ENCODE measurements at regions not wholly inside any gene's neighbourhood (a gene's known extent, or its start where the extent isn't known, plus 50 kb on each side); places are given as distances from the start of the nearest gene placed in this dataset.
"Not testable (repeated sequence)": the region's sequence is repeated elsewhere in the genome, so short reads cannot be mapped to it uniquely, and the experiment has no call there.

DNA sequence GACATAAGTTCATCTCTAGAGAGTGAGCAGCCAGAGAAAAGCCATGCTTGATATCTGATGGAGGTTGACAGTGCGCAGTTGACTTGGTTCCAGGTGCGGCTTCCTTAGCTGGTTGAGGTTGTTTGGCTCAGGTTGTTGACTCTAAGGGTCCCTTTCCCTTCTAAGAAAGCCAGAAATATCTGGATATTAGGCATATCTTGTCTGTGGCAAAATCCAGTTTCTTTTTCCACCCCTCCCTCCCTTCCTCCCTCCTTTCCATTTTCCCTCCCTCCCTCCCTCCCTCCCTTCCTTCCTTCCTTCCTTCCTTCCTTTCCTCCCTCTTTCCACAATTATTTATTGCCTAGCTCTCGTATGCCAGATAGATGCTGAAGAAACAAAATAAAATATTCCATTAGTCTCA is 82.6 kb upstream of the TNP1 start:
- Histone ChIP-seq H3K4me1 (ENCODE audit: control insufficient read depth, insufficient read depth, low read length) (no peaks in the 10 kb centered on the region), H3K4me3 (ENCODE audit: low read length) (no peak overlapping the region), H3K9me3 (ENCODE audit: control insufficient read depth, low read length) (no peaks in the 10 kb centered on the region), H3K9ac (ENCODE audit: low read length) (no peak overlapping the region), H3K36me3 (ENCODE audit: control insufficient read depth, insufficient read depth, low read length, severe bottlenecking) (no peaks in the 10 kb centered on the region), H3K27me3 (replicated peaks; ENCODE audit: control insufficient read depth, insufficient read depth, low read length) (no peaks in the 10 kb centered on the region)
- DNase-seq (ENCODE audit: low read depth), result no peak

DNA sequence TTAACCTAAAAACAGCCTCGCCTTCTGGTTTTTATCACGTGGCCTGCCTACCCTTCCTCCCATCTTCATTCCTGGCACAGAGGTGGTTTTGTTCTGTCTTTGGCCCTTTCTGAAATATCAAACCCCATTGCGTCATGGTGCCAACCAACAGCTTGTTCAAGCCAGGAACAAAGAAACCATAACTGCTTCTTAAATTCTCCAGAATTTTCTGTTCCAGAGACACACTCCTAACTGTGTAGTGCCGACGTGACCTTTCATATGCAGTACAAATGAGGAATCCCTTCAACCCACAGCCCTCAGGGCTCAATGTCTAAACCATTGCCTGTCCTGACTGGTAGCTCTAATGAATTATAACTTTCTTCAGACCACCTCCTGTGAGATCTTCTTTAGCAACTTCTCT is 82.2 kb upstream of the TNP1 start:
- DNase-seq (ENCODE audit: low read depth), result no peak
- Histone ChIP-seq H3K4me3 (ENCODE audit: low read length) (no peak overlapping the region), H3K27me3 (replicated peaks; ENCODE audit: control insufficient read depth, insufficient read depth, low read length) (no peaks in the 10 kb centered on the region), H3K4me1 (ENCODE audit: control insufficient read depth, insufficient read depth, low read length) (peaks cover 2% of the 10 kb centered on the region), H3K9ac (ENCODE audit: low read length) (no peak overlapping the region), H3K9me3 (ENCODE audit: control insufficient read depth, low read length) (no peaks in the 10 kb centered on the region), H3K36me3 (ENCODE audit: control insufficient read depth, insufficient read depth, low read length, severe bottlenecking) (no peaks in the 10 kb centered on the region)

DNA sequence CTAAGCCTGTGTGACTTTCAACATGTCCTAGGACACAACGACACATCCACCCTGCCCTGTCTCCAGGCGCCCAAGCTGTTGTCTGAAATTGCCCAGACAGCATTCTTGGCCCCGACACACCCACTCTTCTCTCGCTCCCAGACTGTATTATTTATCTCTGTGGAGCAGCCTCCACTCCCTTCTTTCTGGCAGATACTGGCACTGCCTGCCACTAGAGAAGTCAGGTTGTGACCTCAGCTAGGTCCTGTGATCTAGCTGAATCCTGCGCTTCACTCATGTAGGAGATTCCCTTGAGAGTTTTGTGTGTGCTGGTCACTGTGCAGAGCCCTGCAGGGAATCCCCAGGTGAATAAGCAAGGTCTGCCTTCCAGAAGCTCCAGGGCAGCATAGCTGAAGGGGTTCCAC is 77.1 kb upstream of the TNP1 start:
- Histone ChIP-seq H3K4me1 (ENCODE audit: control insufficient read depth, insufficient read depth, low read length) (peaks cover 6% of the 10 kb centered on the region), H3K36me3 (ENCODE audit: control insufficient read depth, insufficient read depth, low read length, severe bottlenecking) (no peaks in the 10 kb centered on the region), H3K9me3 (ENCODE audit: control insufficient read depth, low read length) (no peaks in the 10 kb centered on the region), H3K4me3 (ENCODE audit: low read length) (no peak overlapping the region), H3K27me3 (replicated peaks; ENCODE audit: control insufficient read depth, insufficient read depth, low read length) (peaks cover 7% of the 10 kb centered on the region), H3K9ac (ENCODE audit: low read length) (no peak overlapping the region)
- no peak for DNase-seq (ENCODE audit: low read depth)

DNA sequence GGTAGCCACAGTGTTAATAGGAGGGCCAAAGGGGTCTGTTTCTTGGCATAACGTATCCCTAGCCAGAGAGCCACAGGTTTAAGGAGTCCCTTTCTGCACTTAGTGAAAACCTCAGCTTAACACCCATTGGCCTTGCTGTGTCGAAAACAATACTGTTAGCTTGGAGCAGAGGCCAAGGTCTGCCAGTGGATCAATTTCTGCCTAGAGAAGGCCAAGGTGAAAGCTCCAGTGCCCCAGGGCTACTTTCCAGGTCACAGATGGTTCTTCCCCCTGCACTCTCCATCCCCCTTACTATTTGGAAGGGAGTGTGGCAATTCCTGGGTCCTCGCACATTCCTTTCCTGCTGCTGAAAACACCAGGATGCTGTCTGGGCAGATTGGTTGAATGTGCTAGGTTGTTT is 74.8 kb upstream of the TNP1 start:
- H3K4me3 ChIP-seq (ENCODE audit: low read length), result no peak overlapping the region
- no peaks in the 10 kb centered on the region for H3K9me3 ChIP-seq (ENCODE audit: control insufficient read depth, low read length)
- peaks cover 6% of the 10 kb centered on the region for H3K4me1 ChIP-seq (ENCODE audit: control insufficient read depth, insufficient read depth, low read length)
- H3K36me3 ChIP-seq (ENCODE audit: control insufficient read depth, insufficient read depth, low read length, severe bottlenecking), result no peaks in the 10 kb centered on the region
- H3K27me3 ChIP-seq (replicated peaks; ENCODE audit: control insufficient read depth, insufficient read depth, low read length), result peaks cover 7% of the 10 kb centered on the region
- H3K9ac ChIP-seq (ENCODE audit: low read length), result no peak overlapping the region
- DNase-seq (ENCODE audit: low read depth), result no peak

DNA sequence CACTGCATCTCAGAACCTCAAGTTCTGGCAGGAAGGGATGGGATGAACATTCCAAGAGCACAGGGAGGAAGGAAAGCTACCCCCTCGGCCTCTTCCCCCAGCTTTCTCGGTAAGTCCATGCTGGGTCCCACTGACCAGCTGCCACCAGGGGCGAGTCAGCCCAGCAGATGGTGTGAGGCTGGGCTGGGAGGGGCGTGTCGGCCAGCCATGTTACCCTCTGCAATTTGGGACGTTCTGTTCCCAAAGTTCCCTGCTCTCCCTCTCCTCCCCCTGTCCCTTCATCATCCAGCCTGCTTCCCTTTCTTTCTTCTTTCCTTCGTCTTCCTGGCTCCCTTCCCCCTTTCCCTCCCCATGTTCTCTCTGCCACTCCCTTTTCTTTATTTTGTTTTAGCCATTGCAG is 74.3 kb upstream of the TNP1 start:
- Histone ChIP-seq H3K36me3 (ENCODE audit: control insufficient read depth, insufficient read depth, low read length, severe bottlenecking) (no peaks in the 10 kb centered on the region), H3K27me3 (replicated peaks; ENCODE audit: control insufficient read depth, insufficient read depth, low read length) (peaks cover 7% of the 10 kb centered on the region), H3K9me3 (ENCODE audit: control insufficient read depth, low read length) (no peaks in the 10 kb centered on the region), H3K9ac (ENCODE audit: low read length) (no peak overlapping the region), H3K4me3 (ENCODE audit: low read length) (no peak overlapping the region), H3K4me1 (ENCODE audit: control insufficient read depth, insufficient read depth, low read length) (peaks cover 6% of the 10 kb centered on the region)
- no peak for DNase-seq (ENCODE audit: low read depth)

DNA sequence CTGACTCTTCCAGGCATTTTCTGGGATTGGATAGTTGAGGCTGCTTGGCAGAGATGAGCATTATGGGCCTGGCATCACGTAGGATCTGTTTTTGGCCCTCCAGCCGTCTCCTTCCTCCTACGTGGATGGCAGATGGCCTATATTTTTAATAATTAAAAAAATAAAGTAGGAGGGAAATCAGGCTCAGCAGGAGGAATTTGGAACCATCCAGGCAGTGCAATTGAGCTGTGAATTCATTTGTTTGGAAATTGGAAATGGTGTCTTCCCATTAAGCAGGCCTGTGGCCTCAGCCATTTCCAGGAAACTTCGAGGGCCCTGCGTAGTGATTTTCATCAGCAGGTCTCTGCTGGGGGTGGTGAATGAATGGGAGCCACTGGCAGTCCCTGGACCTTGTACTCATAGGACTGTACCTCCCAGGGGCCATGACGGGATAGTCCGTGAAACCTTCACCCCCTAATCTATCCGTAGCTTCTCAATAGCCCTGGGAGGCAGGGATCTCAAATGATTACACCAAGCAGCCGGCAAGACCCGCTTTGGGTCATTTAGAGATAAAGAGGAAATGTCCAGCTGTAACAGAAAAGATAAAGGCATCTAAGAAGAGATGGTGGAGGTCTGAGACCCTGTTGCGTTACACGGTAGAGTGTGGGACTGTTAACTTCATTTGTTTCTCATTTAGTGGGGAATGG is 73.1 kb upstream of the TNP1 start:
- Histone ChIP-seq H3K4me3 (ENCODE audit: low read length) (no peak overlapping the region), H3K9ac (ENCODE audit: low read length) (no peak overlapping the region), H3K9me3 (ENCODE audit: control insufficient read depth, low read length) (no peaks in the 10 kb centered on the region), H3K27me3 (replicated peaks; ENCODE audit: control insufficient read depth, insufficient read depth, low read length) (peaks cover 7% of the 10 kb centered on the region), H3K4me1 (ENCODE audit: control insufficient read depth, insufficient read depth, low read length) (peaks cover 6% of the 10 kb centered on the region), H3K36me3 (ENCODE audit: control insufficient read depth, insufficient read depth, low read length, severe bottlenecking) (no peaks in the 10 kb centered on the region)
- DNase-seq (ENCODE audit: low read depth), result no peak

DNA sequence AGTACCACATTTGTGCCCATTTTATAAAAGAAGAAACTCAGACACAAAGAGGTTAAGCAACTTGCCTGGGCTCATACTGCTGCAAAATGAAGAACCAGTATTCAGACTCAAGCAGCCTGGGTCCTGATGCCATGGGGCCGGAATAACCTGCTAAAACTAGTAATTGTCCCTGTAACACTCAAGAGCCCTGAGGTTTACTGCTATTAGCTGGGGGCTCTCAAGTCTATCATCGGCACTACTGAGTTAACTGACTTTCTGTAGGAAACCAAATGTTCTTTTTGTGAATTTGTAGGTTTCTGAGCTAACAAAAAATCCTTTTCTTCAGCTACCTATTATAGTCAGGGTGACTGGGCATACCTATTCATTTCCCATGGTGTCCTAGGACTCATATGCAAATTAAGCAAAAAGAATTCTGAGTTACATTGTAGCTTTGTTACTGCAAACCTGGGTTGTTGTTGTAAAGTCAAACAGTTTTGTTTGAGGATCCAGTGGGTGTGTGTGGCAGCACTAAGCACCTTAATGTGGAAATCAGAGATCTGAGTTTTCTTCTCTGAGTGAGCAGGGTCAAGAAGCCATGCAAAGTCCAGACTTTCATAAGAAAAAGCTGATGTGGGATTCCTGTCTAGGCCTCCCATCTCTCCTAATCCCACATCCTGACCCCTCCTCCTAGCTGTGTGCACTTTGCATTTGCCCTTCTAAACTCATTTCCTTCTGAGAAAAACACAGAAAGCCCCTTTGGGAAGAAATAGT is 72.4 kb upstream of the TNP1 start:
- Histone ChIP-seq H3K4me1 (ENCODE audit: control insufficient read depth, insufficient read depth, low read length) (peaks cover 6% of the 10 kb centered on the region), H3K9ac (ENCODE audit: low read length) (no peak overlapping the region), H3K36me3 (ENCODE audit: control insufficient read depth, insufficient read depth, low read length, severe bottlenecking) (no peaks in the 10 kb centered on the region), H3K27me3 (replicated peaks; ENCODE audit: control insufficient read depth, insufficient read depth, low read length) (peaks cover 7% of the 10 kb centered on the region), H3K9me3 (ENCODE audit: control insufficient read depth, low read length) (no peaks in the 10 kb centered on the region), H3K4me3 (ENCODE audit: low read length) (no peak overlapping the region)
- no peak for DNase-seq (ENCODE audit: low read depth)

DNA sequence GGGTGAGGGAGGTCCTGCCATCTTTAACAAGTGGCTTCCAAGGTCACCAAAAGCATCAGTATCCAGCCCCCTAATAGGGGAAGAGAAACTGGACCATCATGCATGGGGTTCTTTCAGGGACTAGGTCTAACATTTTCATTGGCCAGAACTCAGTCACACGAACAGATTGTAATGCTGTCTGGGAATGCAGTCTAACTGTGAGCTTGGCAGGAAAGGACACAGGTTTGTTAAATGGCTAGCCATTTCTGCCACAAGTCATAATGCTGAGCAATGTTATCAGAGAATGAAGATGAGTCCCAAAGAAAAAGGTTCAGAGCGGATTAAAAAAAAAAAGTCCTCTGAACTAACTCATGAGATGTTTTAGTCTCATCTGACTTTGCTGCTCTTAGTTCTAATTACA is 70.9 kb upstream of the TNP1 start:
- no peak for DNase-seq (ENCODE audit: low read depth)
- no peak overlapping the region for H3K4me3 ChIP-seq (ENCODE audit: low read length)
- no peaks in the 10 kb centered on the region for H3K9me3 ChIP-seq (ENCODE audit: control insufficient read depth, low read length)
- H3K4me1 ChIP-seq (ENCODE audit: control insufficient read depth, insufficient read depth, low read length), result no peaks in the 10 kb centered on the region
- no peaks in the 10 kb centered on the region for H3K27me3 ChIP-seq (replicated peaks; ENCODE audit: control insufficient read depth, insufficient read depth, low read length)
- H3K36me3 ChIP-seq (ENCODE audit: control insufficient read depth, insufficient read depth, low read length, severe bottlenecking), result no peaks in the 10 kb centered on the region
- H3K9ac ChIP-seq (ENCODE audit: low read length), result no peak overlapping the region

DNA sequence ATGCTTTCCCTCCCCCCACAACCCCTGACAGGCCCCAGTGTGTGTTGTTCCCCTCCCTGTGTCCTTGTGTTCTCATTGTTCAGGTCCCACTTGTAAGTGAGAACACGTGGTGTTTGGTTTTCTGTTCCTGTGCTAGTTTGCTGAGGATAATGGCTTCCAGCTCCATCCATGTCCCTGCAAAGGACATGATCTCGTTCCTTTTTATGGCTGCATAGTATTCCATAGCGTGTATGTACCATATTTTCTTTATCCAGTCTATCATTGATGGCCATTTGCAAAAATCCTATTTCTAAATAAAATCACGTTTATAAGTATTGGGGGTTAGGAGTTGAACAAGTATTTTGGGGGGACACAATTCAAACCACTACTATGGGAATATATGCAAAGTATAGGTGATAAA is 69.5 kb upstream of the TNP1 start:
- H3K4me1 ChIP-seq (ENCODE audit: control insufficient read depth, insufficient read depth, low read length); H3K36me3 ChIP-seq (ENCODE audit: control insufficient read depth, insufficient read depth, low read length, severe bottlenecking); DNase-seq (ENCODE audit: low read depth); H3K9me3 ChIP-seq (ENCODE audit: control insufficient read depth, low read length); H3K9ac ChIP-seq (ENCODE audit: low read length); H3K4me3 ChIP-seq (ENCODE audit: low read length); H3K27me3 ChIP-seq (replicated peaks; ENCODE audit: control insufficient read depth, insufficient read depth, low read length): not testable (repeated sequence)

DNA sequence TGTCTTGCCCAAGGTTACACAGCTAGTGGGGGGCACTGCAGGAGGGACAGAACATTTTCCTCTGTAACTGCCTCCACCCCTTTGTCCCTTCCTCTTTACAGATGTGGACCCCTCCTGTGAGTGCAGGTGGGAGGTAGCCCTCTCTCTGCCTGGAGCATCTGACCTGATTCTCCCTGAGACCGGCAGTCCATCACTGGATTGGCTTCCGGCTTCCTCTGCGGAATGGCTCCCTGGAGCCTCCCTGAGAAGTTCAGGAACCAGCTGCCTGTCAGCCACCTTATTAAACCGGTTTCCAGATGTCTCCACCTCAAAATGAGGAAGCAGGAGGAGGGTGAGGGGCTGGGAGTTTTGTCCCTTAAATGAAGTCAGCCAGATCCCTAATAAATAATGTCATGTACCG is 67.3 kb upstream of the TNP1 start:
- no peak for DNase-seq (ENCODE audit: low read depth)
- Histone ChIP-seq H3K27me3 (replicated peaks; ENCODE audit: control insufficient read depth, insufficient read depth, low read length) (no peaks in the 10 kb centered on the region), H3K9me3 (ENCODE audit: control insufficient read depth, low read length) (no peaks in the 10 kb centered on the region), H3K4me1 (ENCODE audit: control insufficient read depth, insufficient read depth, low read length) (no peaks in the 10 kb centered on the region), H3K4me3 (ENCODE audit: low read length) (no peak overlapping the region), H3K9ac (ENCODE audit: low read length) (no peak overlapping the region), H3K36me3 (ENCODE audit: control insufficient read depth, insufficient read depth, low read length, severe bottlenecking) (no peaks in the 10 kb centered on the region)

DNA sequence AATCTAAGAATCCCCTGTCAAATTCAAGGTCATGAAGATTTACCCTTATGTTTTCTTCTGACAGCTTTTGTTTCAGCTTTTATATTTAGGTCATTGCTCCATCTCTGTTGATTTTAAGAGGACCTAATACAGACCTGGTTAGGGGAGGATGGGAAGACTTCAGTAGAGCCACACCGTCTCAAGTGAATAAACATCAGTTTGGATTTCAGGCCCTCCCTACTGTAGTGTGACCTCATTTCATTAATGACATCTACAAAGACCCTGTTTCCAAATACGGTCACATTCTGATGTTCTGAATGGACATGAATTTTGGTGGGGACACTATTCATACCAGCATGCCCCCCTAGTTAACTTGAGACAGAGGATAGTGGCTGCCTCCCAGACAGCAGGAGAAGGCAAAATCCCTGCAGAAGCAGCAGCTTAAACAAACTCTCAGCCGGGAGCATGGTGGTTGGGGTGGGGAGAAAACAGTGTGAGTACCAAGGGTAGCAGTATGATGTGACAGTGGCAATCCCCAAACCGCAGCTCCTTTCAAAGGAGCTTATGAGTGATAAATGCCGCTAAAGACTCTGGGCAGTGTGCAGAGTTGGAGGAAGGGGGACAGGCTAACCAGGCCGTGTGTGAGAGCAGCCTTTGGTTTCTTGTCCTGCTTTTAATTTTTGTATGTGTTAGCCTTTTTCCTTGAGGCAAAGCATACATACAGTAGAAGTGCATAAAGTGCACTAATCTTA is 65.9 kb upstream of the TNP1 start:
- H3K36me3 ChIP-seq (ENCODE audit: control insufficient read depth, insufficient read depth, low read length, severe bottlenecking), result no peaks in the 10 kb centered on the region
- no peak overlapping the region for H3K9ac ChIP-seq (ENCODE audit: low read length)
- H3K4me3 ChIP-seq (ENCODE audit: low read length), result no peak overlapping the region
- H3K9me3 ChIP-seq (ENCODE audit: control insufficient read depth, low read length), result no peaks in the 10 kb centered on the region
- no peaks in the 10 kb centered on the region for H3K27me3 ChIP-seq (replicated peaks; ENCODE audit: control insufficient read depth, insufficient read depth, low read length)
- DNase-seq (ENCODE audit: low read depth), result no peak
- H3K4me1 ChIP-seq (ENCODE audit: control insufficient read depth, insufficient read depth, low read length), result no peaks in the 10 kb centered on the region

All from adipocyte (in vitro differentiated cells).